HG03378 (cell line): ENCODE measurements at regions not wholly inside any gene's neighbourhood (a gene's known extent, or its start where the extent isn't known, plus 50 kb on each side); places are given as distances from the start of the nearest gene placed in this dataset.
"Not testable (repeated sequence)": the region's sequence is repeated elsewhere in the genome, so short reads cannot be mapped to it uniquely, and the experiment has no call there.

Experiments
- ATAC-seq: cut with Tn5 transposase; IDR thresholded peaks from one replicate; pipeline ENCODE4 v1.9.1; 2021; ENCODE audit warnings: mild to moderate bottlenecking, moderate library complexity; ENCODE audit not compliant: unreplicated experiment

DNA sequence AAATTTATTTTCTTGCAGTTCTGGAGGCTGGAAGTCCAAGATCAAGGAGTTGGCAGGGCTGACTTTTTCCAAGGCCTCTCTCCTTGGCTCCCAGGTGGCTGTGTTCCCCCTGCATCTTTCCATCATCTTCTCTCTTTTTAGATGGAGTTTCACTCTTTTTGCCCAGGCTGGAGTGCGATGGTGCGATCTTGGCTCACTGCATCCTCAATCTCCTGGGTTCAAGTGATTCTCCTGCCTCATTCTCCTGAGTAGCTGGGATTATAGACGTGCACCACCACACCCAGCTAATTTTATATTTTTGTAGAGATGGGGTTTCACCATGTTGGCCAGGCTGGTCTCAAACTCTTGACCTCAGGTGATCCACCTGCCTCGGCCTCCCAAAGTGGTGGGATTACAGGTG is 411.1 kb downstream of the RPS24 start:
- ATAC-seq: not testable (repeated sequence)

DNA sequence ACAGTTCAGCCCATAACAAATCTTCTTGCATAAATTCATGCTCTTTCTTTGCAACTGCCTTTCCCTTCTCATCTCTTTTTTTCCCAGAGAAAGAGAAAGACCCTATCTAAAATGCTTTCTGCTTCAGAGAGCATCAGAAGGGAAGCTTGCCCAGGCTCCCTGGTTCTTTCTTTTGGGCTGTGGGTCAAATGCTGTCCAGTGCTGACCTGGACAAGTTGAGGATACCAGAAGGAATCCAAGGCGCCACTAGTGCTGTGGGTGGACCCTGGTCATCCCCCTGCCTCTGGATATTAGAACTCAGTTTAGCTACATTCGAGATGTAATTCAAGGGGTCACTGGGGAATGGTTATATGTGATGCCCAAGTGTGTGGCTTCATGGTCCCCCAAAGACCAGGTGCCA is 411.6 kb downstream of the RPS24 start:
- ATAC-seq: no peak

DNA sequence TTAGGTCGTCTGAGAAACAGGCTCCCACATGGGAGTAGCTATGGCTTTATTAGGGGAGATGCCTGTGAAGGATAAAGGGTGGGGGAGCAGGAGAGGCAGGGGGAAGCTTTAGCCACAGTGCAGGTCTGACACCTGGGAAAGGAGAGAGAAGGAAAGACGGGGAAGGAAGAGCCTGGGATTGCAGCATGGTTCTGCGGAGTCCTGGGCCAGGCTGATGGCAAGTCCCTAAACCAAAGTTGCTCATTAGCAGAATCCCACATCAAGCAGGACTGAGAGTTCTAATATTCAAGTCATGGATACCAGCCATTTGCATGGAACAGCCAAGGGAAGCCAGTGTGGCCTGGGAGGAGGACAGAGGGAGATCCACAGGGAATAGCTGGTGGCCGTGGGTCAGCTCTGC is 414.8 kb downstream of the RPS24 start:
- no peak for ATAC-seq

DNA sequence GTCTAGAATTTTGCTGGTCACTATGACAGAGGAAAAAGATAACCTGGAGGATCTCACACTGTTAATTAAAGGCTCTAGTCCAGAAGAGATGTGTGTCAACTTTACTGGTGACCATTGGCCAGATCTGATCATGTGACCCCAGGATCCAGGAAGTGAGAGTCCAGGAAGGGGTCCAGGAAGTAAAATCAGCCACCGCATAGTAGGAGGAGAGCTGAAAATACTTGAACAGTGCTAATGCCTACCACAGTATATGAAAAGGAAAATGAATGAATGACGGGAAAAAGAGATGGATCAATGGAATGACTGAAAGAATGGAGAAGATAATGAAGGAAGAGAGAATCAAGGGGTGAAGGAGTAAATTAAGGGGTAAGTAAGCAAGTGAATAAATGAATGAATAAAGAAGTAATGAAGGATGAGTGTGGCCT is 415.3 kb downstream of the RPS24 start:
- ATAC-seq: no peak

DNA sequence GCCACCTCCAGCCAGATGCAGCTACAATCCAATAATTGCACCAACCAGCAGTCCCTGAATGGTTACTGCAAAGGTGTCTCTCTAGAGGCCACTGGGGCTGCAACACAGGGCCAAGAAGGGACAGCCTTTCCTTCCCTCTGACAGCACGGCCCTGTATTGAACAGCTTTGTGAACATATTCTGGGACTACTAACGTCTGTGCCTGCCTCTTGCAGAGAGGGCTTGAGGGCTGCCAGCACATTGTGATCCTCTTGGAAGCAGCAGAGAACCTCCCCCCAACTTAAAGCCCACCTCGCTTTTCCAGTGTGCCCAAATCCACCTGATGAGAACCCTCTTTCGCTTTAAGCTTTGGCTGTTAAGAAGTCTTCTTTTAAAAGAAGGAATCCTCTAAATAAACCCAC is 415.9 kb downstream of the RPS24 start:
- no peak for ATAC-seq

DNA sequence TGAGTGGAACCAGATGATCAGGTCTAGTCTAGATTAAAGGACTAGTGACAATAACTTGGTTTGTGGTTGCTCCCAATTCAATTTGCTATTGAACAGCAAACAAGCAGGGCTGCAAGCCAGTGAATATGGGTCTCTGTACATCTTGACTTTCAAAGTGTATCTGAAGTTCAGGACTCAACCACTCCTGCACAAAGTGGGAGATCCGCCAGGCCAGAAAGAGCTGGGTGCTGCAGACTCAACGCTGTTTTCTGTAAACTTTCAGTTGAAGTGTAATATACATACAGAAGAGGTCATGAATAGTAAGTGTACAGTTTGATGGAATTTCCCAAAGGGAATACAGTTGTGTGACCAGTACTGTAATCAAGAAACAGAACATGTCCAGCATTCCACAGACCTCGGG is 416.6 kb downstream of the RPS24 start:
- no peak for ATAC-seq

DNA sequence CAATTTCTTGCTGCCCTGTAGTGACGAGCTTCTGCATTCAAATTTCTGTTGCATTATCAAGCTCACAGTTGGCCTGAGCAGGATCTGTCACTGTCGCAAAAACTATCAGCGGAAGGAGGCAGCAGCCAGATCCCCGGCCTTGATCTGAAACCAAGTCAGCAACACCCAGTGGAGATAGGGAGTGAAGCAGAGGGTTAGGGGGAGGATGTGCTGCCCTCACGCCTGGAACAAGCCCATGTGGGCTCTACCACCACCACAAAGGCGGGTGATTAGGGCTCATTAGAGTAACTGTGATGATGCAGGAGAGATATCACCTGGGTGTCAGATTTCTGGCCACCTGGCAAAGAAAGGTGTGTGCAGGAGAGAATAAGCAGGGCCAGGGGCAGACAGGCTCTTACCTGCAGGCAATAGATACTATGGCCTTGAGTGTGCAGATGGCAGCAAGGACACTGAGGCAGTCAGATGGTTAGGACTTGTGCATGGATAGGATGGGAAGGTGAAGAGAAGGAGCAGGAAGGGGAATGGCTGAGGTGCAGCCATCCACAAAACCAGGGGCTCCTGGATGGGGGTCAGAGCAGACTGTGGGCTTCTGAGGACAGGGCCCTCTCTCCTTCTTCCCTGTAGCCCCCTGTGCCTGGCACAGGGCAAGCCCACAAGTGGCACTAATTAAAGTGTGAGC is 417.3 kb downstream of the RPS24 start:
- no peak for ATAC-seq

DNA sequence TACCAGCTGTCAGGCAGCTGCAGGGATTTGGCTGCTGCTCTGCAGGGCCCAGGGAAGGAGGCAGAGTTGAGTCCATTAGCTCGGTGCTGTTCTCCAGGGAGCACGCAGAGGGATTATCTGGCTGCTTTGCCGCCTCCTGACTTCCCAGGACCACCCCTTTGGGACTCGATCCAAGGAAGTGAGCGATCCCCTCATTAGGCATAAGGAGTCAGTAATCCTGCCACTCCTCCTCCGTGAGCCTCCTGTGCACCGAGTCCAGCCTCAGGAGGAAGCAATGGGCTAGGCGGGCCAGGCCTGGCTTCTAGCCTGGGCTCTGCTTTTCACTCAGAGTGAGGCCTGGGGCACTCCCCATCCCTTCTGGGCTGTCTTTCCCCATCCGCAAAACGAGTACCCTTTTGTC is 417.9 kb downstream of the RPS24 start:
- ATAC-seq: no peak

DNA sequence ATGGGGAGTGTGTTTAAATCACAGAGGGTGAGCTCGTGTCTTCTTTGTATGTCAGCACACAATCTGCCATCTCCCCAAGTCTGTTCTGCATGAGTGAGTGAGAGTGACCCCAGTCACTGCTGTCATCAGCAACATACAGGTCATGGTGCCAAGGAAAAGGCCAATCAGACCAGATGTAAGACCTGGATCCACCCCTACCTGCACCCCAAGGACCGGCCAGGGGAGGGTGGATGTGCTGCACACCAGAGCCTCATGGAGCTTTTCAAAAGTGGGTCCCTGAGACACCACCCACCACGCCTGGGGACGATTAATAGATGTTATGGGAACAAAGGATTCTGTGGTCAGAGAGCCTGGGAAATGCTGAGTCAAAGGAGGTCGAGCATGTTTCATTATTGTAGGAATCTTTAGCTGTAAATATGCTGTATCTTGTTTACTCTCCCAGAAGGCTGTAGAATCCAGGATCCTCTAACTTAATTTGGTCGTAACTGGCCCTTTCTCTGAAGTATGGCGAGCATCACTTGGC is 420.5 kb downstream of the RPS24 start:
- ATAC-seq: no peak

DNA sequence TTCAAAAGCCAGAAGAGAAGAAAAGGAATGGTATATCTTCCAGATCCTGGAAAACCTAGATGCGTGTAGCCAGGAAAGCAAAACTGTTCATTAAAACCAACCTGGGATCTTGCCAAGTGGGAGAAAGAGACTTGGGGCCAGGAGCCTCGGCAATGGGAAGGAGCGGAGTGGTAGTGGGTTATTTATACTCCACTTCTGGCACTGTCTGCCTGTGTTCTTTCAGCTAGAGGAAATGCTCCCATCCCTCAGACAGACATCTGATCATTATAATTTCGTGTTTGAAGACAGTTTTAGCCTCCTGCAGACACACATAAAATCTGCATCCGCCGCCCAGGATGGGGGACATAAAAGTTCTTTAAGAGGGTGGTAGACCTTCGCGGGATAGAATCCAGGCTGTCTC is 421.6 kb downstream of the RPS24 start:
- ATAC-seq: no peak

DNA sequence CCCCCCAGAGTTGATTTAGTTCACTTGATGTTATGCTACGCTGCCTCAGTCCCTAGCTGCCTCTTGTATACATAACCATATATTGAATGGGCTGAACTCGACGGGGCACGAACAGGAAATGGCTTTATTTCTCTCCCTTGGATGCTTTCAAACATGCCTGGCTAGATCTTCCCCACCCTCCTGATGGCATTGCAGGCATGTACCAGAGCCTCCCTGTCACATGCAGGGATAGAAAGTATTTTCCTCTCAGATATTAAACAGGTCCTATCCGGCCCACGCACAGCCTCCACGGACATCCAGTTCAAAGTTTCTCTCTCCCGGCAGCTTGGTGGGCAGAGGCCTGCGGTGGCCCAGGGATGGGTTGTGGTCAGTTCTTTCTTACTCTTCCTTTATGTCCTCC is 422.1 kb downstream of the RPS24 start:
- no peak for ATAC-seq

DNA sequence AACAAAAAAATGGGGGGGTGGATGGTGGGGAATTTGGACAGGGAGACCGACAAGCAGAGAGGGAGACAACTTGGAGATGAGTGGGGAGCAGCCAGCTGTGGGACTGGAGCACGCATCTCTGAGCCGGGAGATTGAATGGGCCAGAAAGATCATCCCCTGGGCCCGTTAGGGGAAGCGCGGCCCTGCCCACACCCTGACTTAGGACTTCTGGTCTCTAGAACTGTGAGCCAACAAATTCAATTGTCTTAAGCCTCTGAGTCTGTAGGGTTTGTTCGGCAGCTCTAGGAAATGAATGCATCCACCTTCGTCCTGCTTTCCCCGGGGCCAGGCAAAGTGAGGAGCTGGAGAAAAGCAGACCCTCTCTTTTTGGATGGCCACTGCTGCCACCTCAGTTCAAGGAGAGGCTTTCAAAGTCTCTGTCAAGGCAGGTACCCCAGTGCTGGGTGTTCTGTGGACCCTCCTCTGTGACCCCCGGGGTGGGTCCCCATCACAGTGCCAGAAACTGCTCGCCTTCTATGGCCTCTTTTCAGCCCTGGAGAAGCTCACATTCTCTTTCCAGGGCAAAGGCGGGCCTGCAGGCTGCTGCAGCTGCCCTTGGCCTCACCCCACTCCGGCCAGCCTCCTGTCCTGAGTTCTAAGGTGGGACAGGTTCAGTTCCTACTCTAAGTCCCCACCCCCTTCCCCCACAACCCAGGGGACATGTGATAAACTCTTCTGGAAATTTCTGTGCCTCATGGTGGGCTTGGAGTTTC is 423.2 kb downstream of the RPS24 start:
- no peak for ATAC-seq

DNA sequence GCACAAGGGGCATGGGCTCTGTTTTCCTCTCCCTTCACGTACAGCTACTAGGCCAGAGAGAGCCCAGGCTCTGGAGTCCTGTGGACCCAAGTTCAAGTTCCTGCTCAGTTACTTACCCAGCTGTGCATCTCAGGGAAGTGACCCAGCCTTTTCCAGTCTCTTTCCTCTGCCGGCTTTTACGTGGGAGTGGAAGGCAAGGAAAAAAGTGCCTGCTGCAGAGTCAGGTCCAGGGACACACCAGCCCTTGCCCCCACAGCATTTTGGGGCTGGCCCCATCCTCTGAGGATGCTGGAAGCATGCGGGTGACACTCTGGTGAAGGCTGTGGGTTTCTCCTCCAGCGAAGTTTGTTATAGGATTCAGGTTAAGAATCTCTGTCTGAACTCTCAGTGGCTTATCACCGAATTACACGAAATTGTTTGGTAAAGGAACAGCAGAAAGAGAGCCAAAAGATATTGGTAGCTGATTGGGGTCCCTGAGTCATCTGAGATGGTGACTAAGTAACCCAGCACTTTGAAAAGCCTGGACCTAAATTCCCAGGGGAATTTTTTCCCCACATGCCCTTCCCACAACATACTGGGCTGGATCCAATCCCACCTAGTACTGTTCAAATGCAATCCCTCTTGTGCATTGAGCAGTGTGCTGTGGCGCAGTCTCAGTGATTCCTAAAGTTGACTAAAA is 424.3 kb downstream of the RPS24 start:
- ATAC-seq: no peak

DNA sequence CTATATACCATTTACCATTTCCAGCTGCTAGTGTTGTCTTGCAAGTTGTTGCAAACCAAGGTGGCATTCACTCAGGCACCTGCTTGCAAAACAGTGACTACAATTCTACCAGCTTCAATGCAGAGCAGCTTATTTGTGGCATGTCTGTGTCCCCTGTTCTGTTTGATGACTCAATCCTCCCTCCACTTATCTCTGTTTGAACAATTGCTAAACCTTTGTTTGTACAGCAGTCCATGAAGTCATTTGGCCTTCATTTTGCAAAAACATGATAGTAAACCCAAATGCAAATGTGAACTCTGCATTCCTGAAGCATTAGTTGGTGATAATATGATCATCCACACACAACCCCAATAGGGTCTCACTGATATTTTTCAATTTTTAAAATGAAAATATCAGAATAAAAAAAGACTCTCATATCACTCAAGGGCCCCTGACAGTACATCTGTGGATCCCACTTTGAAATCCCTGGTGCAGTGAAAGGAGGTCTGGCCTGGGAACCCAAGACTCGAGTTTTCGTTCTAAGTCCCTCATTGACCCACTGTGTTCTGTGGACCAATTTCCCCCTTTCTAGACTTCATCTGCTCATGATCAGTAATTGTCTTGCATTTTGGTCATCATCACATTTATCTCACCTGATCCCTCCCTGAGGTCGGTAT is 425.4 kb downstream of the RPS24 start:
- ATAC-seq: no peak

DNA sequence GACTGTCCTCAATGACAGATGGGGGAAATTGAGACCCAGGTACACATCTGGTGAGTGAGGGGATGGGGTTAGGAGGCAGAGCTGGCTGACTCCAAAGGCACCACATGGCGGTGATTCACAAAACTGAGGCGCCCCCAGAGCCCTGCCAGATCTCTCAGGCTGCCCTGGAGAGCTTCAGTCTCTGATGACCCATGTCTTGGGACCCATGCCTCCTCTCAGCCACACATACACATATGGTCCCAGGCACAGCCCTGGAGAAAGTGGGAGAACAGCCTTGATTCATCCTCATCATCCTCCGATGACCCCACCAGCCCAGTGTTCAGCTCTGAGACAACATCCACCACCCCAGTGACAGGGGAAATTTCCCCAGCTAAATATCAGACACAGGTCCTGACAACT is 426.0 kb downstream of the RPS24 start:
- no peak for ATAC-seq

DNA sequence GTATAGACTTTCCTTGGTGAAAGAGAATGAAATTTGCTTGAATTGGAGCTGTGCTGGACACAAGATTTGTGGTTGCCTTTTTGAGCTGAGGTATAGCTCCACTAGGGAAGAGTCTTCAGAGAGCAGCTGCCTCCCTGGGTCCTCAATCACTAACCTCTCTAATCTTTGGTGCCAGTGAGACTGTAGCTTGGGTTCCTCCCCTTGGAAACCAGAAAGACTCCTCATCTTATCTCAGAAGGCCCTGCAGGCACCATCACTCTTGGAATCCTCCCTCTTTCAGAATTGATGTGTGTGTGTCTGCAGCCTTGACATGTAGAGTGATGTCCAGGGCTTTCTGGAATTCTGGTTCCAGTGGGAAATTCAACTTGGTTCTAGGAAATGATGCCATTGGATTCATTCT is 426.5 kb downstream of the RPS24 start:
- ATAC-seq: no peak

DNA sequence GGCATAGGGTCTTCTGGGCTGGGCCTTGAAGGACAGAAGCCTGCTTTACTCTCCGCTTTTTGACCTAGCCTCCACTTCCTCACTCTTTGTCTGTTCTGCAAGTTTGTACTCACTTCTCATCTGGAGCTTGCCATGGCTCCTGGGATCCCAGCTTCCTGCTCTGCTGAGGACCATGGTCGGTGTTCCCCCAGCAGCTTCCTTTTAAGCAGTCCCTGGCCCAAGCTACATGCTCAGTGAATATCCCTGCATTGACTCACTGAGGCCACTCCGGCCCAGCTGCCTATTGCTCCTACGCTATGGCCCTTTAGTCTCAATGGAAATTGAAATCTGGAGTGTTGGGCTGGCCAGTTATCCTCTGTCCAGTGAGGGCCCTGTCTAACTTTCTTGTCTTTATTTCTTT is 427.7 kb downstream of the RPS24 start:
- ATAC-seq: no peak

DNA sequence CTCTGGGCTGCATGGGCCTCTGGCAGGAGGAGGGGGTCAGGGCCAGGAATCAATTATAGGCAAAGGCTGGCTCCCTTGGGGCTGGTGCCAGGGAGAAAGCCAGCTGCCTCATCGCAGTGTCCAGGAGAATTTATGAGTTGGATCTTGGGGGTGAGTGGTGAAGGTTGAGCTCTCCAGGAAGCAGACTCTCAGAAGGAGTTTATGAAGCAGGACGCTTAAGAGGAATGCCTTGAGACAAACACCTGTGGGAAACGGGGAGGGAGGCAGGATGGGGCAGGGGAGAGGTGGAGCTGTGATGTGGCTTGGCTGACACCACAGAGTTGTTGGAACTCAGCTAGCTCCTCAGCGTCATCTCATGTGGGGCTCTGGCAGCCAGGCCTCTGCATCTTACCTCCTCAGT is 428.5 kb downstream of the RPS24 start:
- no peak for ATAC-seq

DNA sequence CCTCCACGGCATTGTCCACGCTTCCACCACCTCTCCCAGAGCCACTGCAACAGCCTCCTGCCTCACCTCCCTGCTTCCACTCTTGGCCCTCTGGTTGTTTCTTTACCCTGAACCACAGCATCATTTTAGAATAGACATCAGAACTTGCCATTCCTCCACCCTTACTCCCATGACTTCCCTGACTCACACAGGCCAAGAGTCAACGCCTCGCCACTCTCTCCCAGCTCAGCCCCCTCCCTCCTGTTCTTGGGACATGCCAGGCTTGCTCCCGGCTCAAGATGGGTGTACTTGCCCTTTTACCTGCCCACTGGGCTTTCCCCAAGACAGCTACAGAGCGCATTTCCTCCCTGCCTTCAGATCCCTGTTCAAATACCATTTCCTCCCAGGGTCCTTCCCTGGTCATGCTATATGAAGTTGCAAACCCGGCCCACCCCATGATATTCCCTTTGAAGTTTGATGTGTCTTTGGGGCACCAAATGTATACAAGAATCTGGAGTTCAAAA is 429.1 kb downstream of the RPS24 start:
- ATAC-seq: no peak

DNA sequence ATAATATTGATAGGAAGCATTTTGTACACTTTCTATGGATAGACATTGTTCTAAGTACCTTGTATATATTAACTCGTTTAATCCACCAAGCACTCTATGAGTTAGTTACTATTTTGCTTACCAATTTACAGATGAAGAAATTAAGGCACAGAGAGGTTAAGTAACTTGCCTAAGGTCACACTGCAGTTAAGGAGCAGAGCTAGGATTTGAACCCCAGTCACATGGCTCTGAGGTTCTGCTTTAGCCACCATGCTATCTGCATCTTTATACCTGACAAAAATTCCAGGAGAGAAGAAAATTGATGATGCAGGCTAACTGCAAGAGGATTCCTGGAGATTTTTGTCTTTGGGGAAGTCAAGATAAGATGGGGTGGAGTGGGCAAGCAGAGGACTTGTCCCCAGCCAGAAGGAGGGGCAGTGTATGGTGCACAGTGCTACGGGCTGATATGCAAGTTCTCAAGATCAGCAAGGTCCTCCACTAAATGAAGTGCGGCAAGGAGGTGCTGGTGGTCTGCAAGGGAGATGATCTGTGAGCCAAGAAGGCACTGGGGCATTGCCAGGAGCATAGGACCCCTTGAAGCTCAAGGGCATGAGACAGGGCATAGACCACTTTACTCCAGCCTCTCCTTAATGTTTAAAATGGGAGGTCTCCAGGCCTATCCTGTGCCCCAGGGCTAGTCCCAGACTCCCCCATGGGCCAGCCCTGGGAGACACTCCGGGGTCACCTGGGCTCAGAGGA is 430.6 kb downstream of the RPS24 start:
- no peak for ATAC-seq

DNA sequence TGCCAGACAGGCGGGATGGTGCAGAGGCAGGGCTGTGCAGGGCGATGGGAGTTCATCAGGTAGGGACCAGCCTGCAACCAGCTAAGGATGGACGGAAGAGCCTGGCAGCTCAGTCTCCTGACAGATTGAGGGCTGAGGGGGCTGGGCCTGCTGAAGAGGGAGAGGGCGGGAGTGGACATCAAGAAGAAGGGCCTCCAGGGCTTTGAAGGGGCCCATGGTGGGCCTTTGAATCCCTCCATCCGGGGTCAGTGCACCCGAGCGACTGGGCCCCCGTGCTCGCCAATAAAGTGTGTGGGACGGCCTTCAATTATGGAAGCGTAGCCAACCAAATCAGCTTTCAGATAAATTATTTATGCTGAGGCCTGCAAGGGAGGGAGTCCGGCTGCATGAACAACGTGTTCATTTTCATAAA is 431.2 kb downstream of the RPS24 start:
- ATAC-seq: no peak
